ENCODE measurements at regions not wholly inside any gene's neighbourhood (a gene's known extent, or its start where the extent isn't known, plus 50 kb on each side); places are given as distances from the start of the nearest gene placed in this dataset.

DNA sequence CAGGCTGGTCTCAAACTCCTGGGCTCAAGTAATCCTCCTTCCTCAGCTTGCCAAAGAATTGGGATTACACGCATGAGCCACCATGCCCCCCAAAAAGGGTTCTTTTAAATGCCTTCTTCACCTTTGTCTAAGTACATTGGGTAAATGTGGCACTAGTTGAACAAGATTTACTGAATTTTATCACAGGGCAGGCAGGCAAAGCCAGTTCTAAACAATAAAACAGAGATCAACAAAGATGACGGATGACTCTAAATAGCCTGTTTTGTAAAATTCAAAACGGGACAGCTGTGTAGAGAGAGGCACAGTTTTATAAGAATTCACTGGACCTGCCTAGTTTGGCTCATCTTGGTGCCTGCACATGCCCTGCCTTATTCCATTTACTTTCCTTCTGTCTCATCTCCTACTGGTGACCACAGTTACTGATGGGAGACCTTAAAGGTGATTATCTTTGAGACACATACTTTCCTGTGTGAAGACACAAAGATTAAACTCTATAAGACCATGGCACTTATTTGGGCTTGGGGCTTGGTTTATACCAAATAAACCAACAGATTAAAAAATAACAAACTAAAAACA is 149.6 kb upstream of the DMRT1 start:
- intact Hi-C loops (cut with micrococcal nuclease; ENCODE audit: unreplicated experiment) (no loop called here), in situ Hi-C loops (cut with HindIII; ENCODE audit: extremely low pct_ligation_motif_present, low pct_unique_long_range_greater_than_20kb) (no loop called here)
- Histone ChIP-seq H3K79me2 (ENCODE audit: insufficient read depth, low read length) (peaks cover 98% of the 10 kb centered on the region), H3K4me1 (ENCODE audit: insufficient read depth, low read length) (peaks cover 97% of the 10 kb centered on the region), H2AFZ (ENCODE audit: low read length) (no peak overlapping the region), H3K9ac (ENCODE audit: insufficient read depth, low read depth, low read length) (no peak overlapping the region), H3K9me3 (ENCODE audit: low read length) (no peaks in the 10 kb centered on the region), H3K27me3 (ENCODE audit: control insufficient read depth in 1 of 2, insufficient read depth in 2 of 2, low read length in 2 of 2) (no peaks in the 10 kb centered on the region), H3K36me3 (replicated peaks in 1 of 2; ENCODE audit: control insufficient read depth in 1 of 2, insufficient read depth in 2 of 2, low read length in 2 of 2) (peaks cover 6 to 30% of the 10 kb centered on the region in 2 experiments; a peak in 4 of 5 replicates), H3K4me3 (replicated peaks in 1 of 3; ENCODE audit: insufficient read depth in 1 of 3, low read depth in 2 of 3, low read length in 3 of 3) (no peak overlapping the region), H4K20me1 (ENCODE audit: insufficient read depth, low read length) (peaks cover 12% of the 10 kb centered on the region; the same call in 1 of the 2 replicates), H3K27ac (ENCODE audit: extremely low read length, insufficient read depth, low read length) (no peak overlapping the region), H3K4me2 (ENCODE audit: low read depth, low read length) (peak overlapping the region; percentile 46)
- ChIA-PET CTCF (ENCODE audit: low intra/inter-chr PET ratio, low total read pairs) (no interaction called here), POLR2A (interaction anchor here (1.1 to 5.0 kb wide), 5 partner anchors 8 to 64 kb away, joined by 3 to 63 read pairs (median 3); no protein-coding TSS in a partner anchor)
- 65% methylated on average over 3 of the region's 3 CpGs for WGBS (ENCODE audit: low lambda C conversion rate)
- DNase-seq (ENCODE audit: low spot score): no peak
- no peak for ATAC-seq
- no TSS peak for BruUV-seq (replicated peaks)
- no peak for FAIRE-seq
- TF ChIP-seq ZNF777 (CRISPR knock-in tag; IDR thresholded peaks at IDR 0.05) (no peak), NFE2L1 (CRISPR knock-in tag; IDR thresholded peaks at IDR 0.05; ENCODE audit: borderline replicate concordance) (no peak)

GRCh38 chr9:692636-693129 is 148.8 kb upstream of the DMRT1 start:
- peaks cover 97% of the 10 kb centered on the region for H3K4me1 ChIP-seq (ENCODE audit: insufficient read depth, low read length)
- peaks cover 17% of the 10 kb centered on the region; the same call in 1 of the 2 replicates for H4K20me1 ChIP-seq (ENCODE audit: insufficient read depth, low read length)
- ATAC-seq: no peak
- H2AFZ ChIP-seq (ENCODE audit: low read length): no peak overlapping the region
- no TSS peak for BruUV-seq (replicated peaks)
- CTCF ChIA-PET (ENCODE audit: low intra/inter-chr PET ratio, low total read pairs): no interaction called here
- H3K79me2 ChIP-seq (ENCODE audit: insufficient read depth, low read length): peaks cover 98% of the 10 kb centered on the region
- no peak for FAIRE-seq
- intact Hi-C loops (cut with micrococcal nuclease; ENCODE audit: unreplicated experiment): no loop called here
- peak overlapping the region in 1 of 3 experiments; percentile 17; a peak in 2 of 6 replicates for H3K4me3 ChIP-seq (replicated peaks in 1 of 3; ENCODE audit: insufficient read depth in 1 of 3, low read depth in 2 of 3, low read length in 3 of 3)
- peaks cover 6 to 27% of the 10 kb centered on the region in 2 experiments; a peak in 4 of 5 replicates for H3K36me3 ChIP-seq (replicated peaks in 1 of 2; ENCODE audit: control insufficient read depth in 1 of 2, insufficient read depth in 2 of 2, low read length in 2 of 2)
- H3K27ac ChIP-seq (ENCODE audit: extremely low read length, insufficient read depth, low read length): no peak overlapping the region
- H3K27me3 ChIP-seq (ENCODE audit: control insufficient read depth in 1 of 2, insufficient read depth in 2 of 2, low read length in 2 of 2): no peaks in the 10 kb centered on the region
- TF ChIP-seq, protein P1, sequence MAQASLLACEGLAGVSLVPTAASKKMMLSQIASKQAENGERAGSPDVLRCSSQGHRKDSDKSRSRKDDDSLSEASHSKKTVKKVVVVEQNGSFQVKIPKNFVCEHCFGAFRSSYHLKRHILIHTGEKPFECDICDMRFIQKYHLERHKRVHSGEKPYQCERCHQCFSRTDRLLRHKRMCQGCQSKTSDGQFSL (CRISPR knock-in tag; IDR thresholded peaks at IDR 0.05): no peak
- TF ChIP-seq, protein P2, sequence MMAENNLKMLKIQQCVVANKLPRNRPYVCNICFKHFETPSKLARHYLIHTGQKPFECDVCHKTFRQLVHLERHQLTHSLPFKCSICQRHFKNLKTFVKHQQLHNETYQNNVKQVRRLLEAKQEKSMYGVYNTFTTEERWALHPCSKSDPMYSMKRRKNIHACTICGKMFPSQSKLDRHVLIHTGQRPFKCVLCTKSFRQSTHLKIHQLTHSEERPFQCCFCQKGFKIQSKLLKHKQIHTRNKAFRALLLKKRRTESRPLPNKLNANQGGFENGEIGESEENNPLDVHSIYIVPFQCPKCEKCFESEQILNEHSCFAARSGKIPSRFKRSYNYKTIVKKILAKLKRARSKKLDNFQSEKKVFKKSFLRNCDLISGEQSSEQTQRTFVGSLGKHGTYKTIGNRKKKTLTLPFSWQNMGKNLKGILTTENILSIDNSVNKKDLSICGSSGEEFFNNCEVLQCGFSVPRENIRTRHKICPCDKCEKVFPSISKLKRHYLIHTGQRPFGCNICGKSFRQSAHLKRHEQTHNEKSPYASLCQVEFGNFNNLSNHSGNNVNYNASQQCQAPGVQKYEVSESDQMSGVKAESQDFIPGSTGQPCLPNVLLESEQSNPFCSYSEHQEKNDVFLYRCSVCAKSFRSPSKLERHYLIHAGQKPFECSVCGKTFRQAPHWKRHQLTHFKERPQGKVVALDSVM (CRISPR knock-in tag; IDR thresholded peaks at IDR 0.05): peak; percentile 95
- TF ChIP-seq ZNF121 (CRISPR knock-in tag; IDR thresholded peaks at IDR 0.05) (peak; percentile 87), ZMYM3 (CRISPR knock-in tag; IDR thresholded peaks at IDR 0.05) (peak; percentile 34; the same call in 1 of the 2 replicates)
- 87% methylated on average over 4 of the region's 4 CpGs for WGBS (ENCODE audit: low lambda C conversion rate)
- POLR2A ChIA-PET: interaction anchor here (1.5 to 5.0 kb wide), 4 partner anchors 9 to 19 kb away, joined by 3 to 63 read pairs (median 20); no protein-coding TSS in a partner anchor
- no peak overlapping the region; the same call in 1 of the 2 replicates for H3K9ac ChIP-seq (ENCODE audit: insufficient read depth, low read depth, low read length)
- peak overlapping the region; percentile 59 for H3K4me2 ChIP-seq (ENCODE audit: low read depth, low read length)
- no peaks in the 10 kb centered on the region for H3K9me3 ChIP-seq (ENCODE audit: low read length)
- in situ Hi-C loops (cut with HindIII; ENCODE audit: extremely low pct_ligation_motif_present, low pct_unique_long_range_greater_than_20kb): no loop called here
- DNase-seq (ENCODE audit: low spot score): no peak

All from HepG2 (cell line).